GM18909 (cell line): ENCODE measurements at regions not wholly inside any gene's neighbourhood (a gene's known extent, or its start where the extent isn't known, plus 50 kb on each side); places are given as distances from the start of the nearest gene placed in this dataset.

Experiments
- ATAC-seq: cut with Tn5 transposase; IDR thresholded peaks from one replicate; pipeline ENCODE4 v1.9.1; 2021; ENCODE audit warnings: mild to moderate bottlenecking; ENCODE audit not compliant: unreplicated experiment, poor library complexity

GRCh38 chr2:203812294-203813221, 55.0 kb upstream of the CTLA4 start:
- no peak for ATAC-seq

GRCh38 chr2:203813684-203814083, 53.9 kb upstream of the CTLA4 start:
- no peak for ATAC-seq

- peak; percentile 77 for ATAC-seq
These were observed 52.7 kb upstream of the CTLA4 start for GRCh38 chr2:203814661-203815540.

- no peak for ATAC-seq
These were observed 52.1 kb upstream of the CTLA4 start for GRCh38 chr2:203815541-203815898.

GRCh38 chr2:203817147-203817546, 50.4 kb upstream of the CTLA4 start:
- ATAC-seq, result no peak
